Fibroblast of mammary gland (primary cell): ENCODE measurements at regions not wholly inside any gene's neighbourhood (a gene's known extent, or its start where the extent isn't known, plus 50 kb on each side); places are given as distances from the start of the nearest gene placed in this dataset.

ENCODE experiments used
- DNase-seq: peaks from one replicate; pipeline ENCODE4 v3.0.0-alpha.2; 2010; ENCODE audit warnings: low read depth
- H3K4me3 ChIP-seq: 2 replicates; pipeline ENCODE4 v1.5.1; 2011; ENCODE audit warnings: low read depth, mild to moderate bottlenecking, low read length, moderate library complexity; ENCODE audit not compliant: control insufficient read depth
- TF ChIP-seq, protein P1 (sequence below): conservative IDR thresholded peaks from 2 replicates; pipeline ENCODE4 v1.5.1; 2011; ENCODE audit warnings: low read depth, low read length, inconsistent platforms; ENCODE audit not compliant: control insufficient read depth, insufficient read depth

DNA sequence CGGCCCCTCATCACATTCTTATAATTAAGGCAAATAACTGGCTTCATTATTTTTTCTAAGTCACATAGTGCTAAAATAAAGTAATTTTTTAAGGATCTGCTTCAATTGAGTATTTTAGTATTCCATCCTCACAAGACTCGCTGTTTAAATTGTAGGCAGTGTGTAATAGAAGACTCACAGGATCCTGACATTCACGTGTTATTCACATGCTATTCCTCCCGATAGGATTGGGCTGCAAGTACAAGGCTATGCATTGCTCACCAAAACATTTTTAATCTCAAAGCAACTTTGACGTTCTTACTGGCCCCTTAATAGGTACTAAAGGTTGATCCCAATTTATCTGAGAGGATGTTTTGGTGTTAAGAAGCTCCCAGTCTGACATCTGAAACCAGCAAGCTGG is 127.6 kb upstream of the L3MBTL4 start:
- DNase-seq, result no peak
- TF ChIP-seq, protein P1, sequence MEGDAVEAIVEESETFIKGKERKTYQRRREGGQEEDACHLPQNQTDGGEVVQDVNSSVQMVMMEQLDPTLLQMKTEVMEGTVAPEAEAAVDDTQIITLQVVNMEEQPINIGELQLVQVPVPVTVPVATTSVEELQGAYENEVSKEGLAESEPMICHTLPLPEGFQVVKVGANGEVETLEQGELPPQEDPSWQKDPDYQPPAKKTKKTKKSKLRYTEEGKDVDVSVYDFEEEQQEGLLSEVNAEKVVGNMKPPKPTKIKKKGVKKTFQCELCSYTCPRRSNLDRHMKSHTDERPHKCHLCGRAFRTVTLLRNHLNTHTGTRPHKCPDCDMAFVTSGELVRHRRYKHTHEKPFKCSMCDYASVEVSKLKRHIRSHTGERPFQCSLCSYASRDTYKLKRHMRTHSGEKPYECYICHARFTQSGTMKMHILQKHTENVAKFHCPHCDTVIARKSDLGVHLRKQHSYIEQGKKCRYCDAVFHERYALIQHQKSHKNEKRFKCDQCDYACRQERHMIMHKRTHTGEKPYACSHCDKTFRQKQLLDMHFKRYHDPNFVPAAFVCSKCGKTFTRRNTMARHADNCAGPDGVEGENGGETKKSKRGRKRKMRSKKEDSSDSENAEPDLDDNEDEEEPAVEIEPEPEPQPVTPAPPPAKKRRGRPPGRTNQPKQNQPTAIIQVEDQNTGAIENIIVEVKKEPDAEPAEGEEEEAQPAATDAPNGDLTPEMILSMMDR, result no peak
- H3K4me3 ChIP-seq, result no peak overlapping the region

DNA sequence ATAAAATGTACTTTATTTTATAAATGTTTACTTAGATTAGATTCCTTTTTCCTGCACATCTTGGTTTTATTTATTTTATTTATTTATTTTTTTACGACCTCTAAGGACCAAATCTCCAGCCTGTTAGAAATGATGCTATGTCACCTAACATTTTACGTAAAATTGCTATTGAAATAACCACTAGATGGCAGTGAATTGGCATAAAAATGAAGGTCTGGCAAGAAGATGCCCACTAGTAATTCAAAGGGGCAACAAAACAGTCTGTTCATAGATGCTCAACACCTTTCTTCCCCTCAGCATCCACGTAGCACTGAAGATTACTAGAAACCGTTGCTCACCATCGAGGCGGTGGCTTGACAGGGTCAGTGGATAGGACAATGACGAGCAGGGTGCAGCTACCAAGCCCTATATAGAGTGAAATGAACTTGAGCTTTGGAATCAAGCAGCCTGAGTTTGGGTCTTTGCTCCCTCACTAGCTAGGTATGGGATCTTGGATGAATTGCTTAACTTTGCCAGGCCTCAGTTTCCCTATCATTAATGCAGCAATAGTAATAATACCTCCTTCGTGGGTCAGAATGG is 128.7 kb upstream of the L3MBTL4 start:
- TF ChIP-seq, protein P1, result peak; percentile 51
- DNase-seq, result peak; percentile 56
- no peak overlapping the region for H3K4me3 ChIP-seq

DNA sequence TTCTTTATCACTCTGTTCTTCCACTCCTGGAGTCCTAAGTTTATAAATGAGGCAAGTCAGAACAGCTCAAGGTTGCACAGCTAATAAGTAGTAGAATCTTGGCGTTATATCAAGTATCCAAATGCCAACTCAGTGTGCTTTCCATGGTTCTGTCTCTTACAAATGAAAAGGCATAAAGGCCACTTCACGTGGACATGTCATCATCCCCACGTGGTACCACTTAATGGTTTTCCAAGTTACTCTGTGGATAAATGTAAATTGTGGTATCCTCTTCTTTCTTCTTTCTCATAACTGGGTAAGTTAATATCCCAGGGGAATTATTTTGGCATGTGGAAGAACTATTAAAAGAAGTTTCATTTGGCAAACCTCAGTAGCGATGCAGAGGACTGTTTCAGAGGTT is 131.5 kb upstream of the L3MBTL4 start:
- TF ChIP-seq, protein P1, result no peak
- H3K4me3 ChIP-seq, result no peak overlapping the region
- DNase-seq, result peak; percentile 61

DNA sequence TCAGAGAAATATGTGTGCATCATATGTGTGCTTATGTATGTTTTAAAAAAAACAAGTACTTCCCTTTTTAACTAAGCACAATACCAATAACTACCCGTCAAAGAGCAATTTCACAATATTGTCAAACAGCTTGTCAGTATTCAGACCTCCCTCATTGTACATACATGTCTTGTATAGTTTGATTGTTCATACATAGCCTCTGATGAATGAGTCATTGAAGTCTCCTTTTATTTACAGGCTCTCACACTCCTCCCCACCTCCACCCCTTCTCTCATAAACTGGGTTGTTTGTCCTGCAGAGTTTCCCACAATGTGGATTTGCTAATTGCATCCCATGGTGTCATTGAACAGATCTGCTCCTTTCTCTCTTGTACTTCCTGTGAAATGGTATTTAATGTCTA is 132.8 kb upstream of the L3MBTL4 start:
- no peak overlapping the region for H3K4me3 ChIP-seq
- TF ChIP-seq, protein P1, result no peak
- DNase-seq, result no peak

DNA sequence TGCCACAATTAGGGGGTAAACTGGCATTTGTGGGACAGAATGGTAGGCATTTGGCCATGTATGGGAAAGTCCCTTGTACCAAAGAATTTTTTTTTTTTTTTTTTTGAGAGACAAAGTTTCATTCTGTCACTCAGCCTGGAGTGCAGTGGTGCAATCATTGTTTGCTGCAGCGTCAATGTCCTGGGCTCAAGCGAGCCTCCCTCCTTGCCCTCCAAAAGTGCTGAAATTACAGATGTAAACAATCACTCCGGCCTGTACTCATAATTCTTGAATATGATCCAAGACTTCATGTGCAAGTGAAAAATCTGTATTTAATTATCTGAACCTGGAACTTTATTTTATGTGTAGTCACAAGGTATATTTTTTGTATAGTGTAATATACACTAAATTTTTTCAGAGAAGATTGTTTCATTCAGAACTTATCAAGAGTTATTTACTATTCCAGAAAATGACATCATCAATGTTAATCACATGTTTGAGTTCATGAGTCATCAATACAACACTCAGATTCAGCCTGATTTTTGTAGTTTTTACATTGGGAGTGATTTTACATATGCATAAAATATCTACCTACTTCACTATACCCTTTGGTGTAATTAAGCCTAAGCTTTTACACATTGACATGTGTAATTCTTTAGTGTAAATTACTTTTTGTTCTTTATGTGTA is 138.7 kb upstream of the L3MBTL4 start:
- H3K4me3 ChIP-seq, result no peak overlapping the region
- TF ChIP-seq, protein P1, result no peak
- DNase-seq, result peak; percentile 64

DNA sequence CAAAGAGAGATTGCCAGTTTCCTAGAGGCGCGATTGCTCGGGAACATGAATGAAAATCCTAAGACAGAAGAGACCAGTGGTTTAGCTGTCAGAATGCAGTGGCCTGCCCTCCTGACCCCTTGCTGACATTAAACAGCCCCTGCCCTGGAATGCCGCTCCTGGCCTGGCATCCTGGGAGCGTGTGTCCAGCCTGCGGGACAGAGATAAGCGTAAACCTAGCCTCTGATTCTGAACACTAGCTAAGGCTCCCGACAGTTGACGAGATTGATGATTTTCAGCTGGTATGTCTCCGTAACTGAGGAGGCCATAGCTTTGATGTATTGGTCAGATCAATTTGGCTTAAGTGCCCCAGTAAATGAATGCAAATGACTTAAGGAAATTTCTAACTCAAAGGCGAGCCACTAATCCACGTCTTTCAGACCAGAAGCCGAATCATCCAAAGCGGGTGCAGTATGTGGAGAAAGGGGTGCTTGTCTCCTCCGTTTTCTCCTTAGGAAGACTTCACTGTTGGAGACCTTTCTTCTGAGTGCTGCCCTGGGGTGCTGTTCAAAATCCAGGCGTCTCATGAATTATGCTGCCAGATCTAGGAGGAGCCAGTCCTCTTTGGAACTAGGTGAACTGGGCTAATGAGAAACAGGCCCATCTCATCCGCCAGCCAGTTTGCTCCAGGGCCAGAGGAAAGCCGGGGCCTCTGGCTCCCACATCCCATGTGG is 142.5 kb upstream of the L3MBTL4 start:
- no peak overlapping the region for H3K4me3 ChIP-seq
- TF ChIP-seq, protein P1, result no peak
- DNase-seq, result peak; percentile 49
